HG02943 (cell line): ENCODE measurements at regions not wholly inside any gene's neighbourhood (a gene's known extent, or its start where the extent isn't known, plus 50 kb on each side); places are given as distances from the start of the nearest gene placed in this dataset.

Experiments
- ATAC-seq: cut with Tn5 transposase; IDR thresholded peaks from one replicate; pipeline ENCODE4 v1.9.1; 2021; ENCODE audit warnings: mild to moderate bottlenecking, low read depth, moderate library complexity; ENCODE audit not compliant: unreplicated experiment

- ATAC-seq: no peak
These were observed 109.2 kb upstream of the ROBO2 start for GRCh38 chr3:76930712-76931111.

GRCh38 chr3:76933245-76933644 is 106.7 kb upstream of the ROBO2 start:
- ATAC-seq: no peak

DNA sequence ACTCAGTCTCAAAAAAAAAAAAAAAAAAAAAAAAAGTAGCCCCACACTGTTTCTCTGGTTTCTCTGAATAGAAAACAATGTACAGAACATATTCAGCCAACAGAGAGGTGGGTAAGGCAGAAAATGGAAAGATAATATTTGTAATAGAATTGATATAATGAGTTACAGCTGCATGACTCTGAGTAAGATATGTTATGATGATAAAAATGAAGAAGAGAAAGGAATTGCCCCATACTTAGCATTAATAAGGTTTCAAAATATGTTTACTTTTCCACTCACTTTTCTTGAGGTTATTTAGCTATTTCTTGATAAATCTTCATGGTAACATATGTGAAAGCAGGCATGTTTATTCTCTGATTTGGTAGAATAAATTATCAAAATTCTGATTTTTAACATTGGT is 100.9 kb upstream of the ROBO2 start:
- ATAC-seq: no peak

- no peak for ATAC-seq
These were observed 99.6 kb upstream of the ROBO2 start for GRCh38 chr3:76940181-76940770.

DNA sequence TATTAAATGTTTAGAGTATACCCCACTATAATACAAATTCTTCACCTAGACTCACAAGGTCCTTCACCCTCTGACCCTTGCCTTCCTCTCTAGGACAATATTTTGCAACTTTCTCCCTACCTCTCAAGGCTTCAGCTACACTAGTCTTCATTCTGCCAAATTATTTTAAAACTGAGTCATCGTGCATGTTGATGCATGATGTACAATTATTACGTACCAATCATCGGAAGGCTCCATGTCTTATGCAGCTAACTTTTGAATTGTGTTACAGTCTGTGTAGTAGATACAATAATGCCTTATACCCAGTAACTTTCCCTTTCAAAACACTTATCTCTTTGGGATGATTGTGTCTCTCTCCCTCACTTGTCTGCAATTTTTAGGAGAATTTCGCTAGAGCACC is 98.5 kb upstream of the ROBO2 start:
- no peak for ATAC-seq

- ATAC-seq: no peak
These were observed 97.8 kb upstream of the ROBO2 start for GRCh38 chr3:76942101-76942500.

- no peak for ATAC-seq
These were observed 96.8 kb upstream of the ROBO2 start for GRCh38 chr3:76943058-76943457.

- ATAC-seq: no peak
These were observed 96.2 kb upstream of the ROBO2 start for GRCh38 chr3:76943671-76944070.

DNA sequence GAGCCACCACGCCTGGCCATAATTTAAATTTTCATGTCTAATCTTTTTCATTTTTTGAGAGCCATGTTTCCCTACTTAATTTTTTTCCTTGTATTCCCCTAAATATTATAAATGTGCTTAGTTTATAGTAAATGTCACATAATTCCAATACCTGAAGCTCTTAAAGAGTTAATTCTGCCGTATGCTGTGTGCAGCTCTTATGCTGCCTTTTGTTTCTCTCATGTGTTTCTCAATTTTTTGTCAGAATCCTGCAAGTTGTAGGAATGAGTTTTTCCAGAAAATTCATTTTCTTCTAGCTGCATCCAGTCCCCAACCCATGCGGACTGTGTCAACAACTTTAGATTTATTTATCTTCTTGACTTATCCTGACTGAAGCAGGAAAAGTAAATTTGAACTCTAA is 90.9 kb upstream of the ROBO2 start:
- no peak for ATAC-seq

DNA sequence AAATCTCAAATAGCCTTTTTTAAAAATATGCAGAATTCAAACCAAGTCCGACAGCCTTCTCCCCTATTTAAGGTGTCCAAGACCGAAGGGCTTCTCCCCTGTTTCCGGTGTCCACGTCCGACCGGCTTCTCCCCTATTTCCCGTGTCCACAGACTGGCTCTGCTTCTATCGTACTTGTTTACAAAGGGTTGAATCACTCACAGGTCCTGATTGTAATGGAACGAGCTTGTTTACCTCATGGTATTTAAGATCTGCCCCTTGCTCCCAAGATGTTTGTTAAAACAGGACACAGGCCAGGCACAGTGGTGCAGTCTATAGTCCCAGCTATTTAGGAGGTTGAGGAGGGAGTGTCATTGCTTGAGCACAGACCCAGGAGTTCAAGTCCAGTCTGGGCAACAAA is 90.4 kb upstream of the ROBO2 start:
- ATAC-seq: no peak

GRCh38 chr3:76950590-76950989 is 89.3 kb upstream of the ROBO2 start:
- ATAC-seq: no peak

DNA sequence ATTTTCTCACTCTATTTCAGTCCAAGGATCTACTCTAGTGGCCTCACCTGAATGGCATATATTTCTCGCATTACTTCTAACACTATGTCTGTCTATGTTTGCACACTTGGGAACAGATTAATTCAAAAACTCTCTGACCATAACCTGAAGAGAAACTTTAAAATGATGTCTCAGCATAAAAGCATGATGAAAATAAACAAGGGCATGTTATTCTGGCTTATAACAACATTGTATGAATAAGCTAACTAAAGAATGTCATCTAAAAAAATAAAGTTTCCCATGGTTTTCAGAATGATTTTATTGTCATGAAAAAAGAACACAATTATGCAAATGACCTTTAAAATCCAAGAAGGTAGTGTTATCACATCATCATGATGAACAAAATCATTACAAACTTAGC is 85.5 kb upstream of the ROBO2 start:
- no peak for ATAC-seq

DNA sequence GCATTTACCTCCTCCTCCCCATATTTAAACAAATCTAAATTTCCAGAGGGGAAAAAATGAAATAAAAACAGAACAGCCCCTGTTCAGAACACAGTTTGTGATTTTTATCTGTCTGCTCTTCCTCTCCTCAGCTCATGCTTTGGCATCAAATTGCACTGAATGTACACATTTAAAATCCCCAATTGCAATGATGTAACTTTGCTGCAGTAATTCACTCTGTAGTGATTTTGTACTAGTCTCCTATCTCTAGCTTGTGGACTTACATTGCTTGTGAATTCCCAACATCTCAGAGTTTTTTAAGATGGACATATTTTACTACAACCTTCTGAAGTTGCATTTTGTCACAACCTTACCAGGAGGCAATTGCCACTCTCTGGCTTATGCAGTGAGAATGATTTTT is 81.6 kb upstream of the ROBO2 start:
- ATAC-seq: no peak

DNA sequence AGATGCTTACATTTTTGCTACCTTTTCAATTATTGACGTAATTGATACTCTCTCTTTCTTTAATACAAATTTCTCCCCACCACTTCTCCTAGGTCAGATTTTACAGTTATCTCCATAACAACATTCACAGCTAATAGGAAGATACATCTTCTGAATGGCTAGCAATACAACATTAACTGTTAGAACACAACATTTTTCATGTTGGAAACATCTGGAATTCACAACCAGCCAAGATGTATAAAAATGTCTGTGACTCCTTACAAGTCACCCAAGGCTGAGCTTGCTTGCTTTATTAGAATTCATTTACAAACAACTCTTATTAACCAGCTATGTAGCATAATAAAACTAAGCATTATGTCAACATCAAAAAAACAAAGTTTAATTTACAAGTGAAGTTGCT is 81.0 kb upstream of the ROBO2 start:
- ATAC-seq: no peak

DNA sequence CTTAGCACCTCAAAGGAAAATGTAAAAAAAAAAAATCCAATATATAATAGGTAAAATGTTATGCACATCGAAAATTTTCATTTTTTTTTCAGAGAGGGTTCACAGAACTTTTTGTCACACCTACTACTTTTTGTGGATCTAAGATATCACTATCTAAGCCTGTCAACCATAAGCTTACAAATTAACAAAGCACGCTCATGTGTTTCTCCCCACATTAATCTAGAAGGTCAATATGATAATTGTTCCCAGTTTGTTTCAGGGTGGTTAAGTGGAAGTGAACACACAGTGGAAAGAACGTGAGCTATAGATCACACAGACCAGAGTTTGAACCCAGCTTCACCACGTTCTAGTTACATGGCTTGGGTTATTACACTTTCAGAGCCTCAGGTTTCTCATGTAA is 78.6 kb upstream of the ROBO2 start:
- ATAC-seq: no peak

- ATAC-seq: no peak
These were observed 74.7 kb upstream of the ROBO2 start for GRCh38 chr3:76965122-76965725.

- no peak for ATAC-seq
These were observed 70.4 kb upstream of the ROBO2 start for GRCh38 chr3:76969471-76969870.

DNA sequence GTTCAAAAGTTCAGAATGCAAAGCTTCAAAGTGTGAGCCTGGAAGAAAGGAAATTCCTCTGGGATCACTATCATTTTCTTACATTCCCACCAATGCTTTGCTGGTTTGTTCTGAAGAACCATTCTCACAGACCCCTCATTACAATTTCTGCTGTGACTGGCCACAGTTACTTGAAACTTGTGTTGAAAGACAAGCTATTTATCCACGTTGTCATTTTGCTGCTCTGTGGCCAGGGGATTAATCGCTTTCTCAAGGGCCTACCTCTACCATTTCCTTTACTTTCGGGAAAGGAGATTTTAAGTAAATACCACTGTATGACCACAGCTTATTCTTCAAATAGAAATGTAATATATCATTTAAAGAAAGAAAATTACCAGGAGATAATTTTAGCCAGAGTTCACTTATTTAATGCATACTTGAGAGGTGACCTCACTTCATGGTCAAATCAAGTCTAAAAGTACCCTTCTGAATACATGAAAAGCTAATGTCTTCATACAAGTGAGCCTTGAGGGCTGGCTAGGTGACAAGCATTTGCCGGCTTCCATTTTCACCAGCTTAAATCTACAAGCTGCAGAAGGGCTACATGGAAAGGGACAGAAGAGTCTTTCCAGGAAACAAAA is 69.8 kb upstream of the ROBO2 start:
- no peak for ATAC-seq

- no peak for ATAC-seq
These were observed 67.1 kb upstream of the ROBO2 start for GRCh38 chr3:76972624-76973296.

GRCh38 chr3:76976996-76977395 is 62.9 kb upstream of the ROBO2 start:
- ATAC-seq: no peak

DNA sequence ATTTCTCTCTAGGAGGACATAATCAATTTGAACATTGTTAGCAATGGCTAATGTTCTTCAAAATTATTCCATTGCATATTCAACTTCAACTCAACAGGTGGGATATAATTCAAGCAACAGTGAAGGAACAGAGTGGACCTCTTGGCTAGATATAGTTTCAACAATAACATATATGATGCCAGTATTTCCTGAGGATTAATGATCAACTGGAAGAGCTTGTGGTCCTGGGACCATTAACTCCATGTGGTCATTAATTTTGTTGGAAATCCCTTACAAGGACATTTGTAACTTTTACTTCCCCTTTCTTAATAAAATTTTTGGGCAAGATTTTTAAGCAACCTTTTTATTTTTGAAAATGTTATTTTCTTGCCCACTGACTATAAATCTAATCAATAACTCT is 54.3 kb upstream of the ROBO2 start:
- no peak for ATAC-seq
